Activated CD8-positive, alpha-beta memory T cell treated with anti-CD3 and anti-CD28 coated beads for 1 hour (primary cell): ENCODE measurements at regions not wholly inside any gene's neighbourhood (a gene's known extent, or its start where the extent isn't known, plus 50 kb on each side); places are given as distances from the start of the nearest gene placed in this dataset.
A peak's percentile ranks its signal among the peaks of the same experiment; 100 is the strongest.
"Not testable (repeated sequence)": the region's sequence is repeated elsewhere in the genome, so short reads cannot be mapped to it uniquely, and the experiment has no call there.

Experiments
- DNase-seq, 2 donors: peaks; one replicate each; pipeline ENCODE4 v3.0.0-alpha.2; 2020; ENCODE audit warnings: low read depth in 1 of 2; ENCODE audit errors: extremely low read depth in 1 of 2

DNA sequence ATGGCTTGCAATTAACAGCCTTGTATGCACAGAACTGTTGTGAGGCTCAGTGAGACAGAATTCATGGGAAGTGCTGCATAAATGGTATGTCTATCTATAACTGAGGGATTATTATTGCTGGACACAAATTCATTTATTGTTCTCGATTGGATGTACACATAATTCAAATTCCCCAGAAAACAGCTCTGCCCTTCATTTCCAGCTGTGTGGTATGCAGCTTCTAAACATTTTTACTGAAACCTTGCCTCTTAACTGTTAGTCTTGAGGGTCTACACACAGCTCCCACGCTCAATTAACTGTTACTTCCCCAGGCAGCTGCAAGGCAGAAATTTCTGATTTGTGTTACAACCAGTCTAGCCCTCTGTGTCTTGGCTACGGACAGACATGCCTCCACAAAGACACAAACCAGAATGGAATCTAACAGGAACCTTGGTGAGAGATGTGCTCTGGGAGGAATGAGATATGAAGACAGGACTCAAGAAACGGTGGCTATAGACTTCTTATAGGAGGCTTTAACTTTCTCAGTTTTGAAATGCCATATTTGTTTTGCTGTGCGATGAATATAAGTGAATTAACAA is 139.7 kb upstream of the TBL1XR1 start:
- DNase-seq: no peak

DNA sequence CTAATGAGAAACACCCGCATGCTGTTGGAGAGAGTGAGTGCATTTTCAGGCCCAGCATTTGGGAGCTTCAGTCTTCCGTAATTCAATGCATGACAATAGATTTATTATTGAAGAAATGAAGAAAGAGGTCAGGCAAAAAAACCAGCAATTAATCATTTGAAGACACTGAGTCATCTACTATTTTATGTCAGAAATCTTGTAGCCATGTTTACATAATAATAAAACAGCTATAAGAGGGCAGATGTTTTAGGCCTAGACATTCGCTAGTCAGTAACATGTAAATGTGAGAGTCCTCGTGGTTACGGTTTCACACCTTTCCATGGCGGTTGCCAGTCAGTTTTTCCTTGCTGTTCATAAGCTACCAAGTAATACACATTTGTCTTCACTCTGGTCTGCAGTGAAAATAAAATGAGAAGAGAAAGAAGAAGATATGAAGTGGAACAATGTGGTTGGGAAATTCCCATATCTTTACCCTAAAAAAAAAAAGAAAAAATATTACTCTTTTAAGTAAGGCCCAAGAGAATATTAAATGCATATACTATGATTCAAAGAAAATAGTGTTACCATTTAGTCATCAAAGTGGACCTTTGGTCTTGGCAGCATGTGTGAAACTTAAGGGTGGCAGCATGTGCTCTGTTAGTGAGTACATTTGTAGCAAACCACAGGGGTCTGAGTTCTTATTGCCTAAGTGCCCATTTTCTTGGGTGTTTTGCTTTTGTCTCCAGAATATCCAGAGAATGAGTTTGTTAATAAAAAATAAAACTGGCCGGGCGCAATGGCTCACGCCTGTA is 140.5 kb upstream of the TBL1XR1 start:
- DNase-seq: no peak

DNA sequence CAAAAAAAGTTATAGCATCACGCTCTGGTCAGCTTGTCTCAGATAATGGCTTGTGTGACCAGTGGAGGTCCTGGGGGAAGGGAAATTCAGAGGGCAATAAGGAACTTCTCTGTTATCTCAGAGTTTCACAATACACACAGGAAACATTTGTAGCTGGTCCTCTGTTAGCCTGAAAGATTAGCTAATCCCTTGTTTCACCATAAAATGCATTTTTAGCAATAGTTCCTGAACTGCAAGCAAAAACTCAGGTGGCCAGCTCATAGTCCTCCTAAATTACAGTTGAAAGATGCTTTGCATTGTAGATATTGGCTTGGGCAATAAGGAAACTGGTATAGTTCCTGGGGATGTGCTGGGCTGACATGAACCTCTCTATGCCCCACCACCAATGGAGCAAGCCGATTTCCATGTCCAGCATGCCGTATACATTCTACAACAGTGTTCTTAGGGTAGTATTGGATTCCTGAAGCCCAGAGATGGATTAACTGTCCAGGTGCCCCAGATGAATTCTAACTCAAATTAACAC is 141.5 kb upstream of the TBL1XR1 start:
- no peak for DNase-seq

GRCh38 chr3:177339220-177339703 is 142.0 kb upstream of the TBL1XR1 start:
- DNase-seq: not testable (repeated sequence)

GRCh38 chr3:177340243-177340830 is 143.1 kb upstream of the TBL1XR1 start:
- no peak for DNase-seq

- DNase-seq: no peak
These were observed 144.6 kb upstream of the TBL1XR1 start for GRCh38 chr3:177341736-177342419.

- DNase-seq: no peak
These were observed 145.9 kb upstream of the TBL1XR1 start for GRCh38 chr3:177343122-177343625.

DNA sequence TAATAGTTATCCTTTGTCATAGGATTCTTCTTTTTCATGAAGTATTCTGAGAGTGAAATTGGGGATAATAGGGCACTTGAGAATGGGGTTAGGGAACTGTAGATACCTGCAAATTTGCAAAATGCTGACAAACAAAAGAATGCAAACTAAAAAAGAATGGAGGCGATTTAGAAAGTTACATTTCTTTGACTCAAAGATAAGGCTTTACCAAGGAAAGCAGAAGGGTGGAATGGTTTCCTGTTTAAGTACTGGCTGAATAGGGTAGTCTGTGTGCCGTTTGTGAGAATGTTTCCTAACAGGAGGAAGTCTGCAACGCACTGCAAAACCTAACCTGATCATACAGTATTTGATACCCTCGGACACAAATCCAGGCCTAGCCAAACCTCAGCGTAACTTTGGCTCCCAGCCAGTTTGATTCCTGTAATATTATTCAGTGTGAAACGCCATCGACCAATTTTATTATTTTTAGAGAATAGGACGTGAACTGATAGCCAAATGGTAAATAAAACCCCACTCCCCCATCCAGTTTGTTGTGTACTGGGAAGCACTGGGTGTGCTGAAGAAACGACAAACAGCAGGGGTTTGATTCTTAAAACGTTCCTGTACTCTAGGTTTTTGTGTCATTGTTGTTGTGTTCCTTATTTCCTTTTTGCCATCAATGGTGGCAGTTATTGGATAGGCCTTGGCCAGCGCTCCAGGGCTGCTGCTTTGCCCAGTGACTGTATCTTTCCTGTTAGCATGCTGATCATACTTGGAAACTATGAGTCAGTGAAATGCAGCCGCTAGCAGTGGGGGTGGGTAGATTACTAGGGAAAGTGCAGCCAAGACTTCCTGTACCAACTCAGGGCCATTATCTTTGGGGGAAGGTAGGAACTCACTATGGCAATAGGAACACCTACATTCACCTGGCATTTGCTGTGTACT is 148.0 kb upstream of the TBL1XR1 start:
- peak in 1 of 2 donors; percentile 29 for DNase-seq

GRCh38 chr3:177345973-177346503 is 148.8 kb upstream of the TBL1XR1 start:
- no peak for DNase-seq

DNA sequence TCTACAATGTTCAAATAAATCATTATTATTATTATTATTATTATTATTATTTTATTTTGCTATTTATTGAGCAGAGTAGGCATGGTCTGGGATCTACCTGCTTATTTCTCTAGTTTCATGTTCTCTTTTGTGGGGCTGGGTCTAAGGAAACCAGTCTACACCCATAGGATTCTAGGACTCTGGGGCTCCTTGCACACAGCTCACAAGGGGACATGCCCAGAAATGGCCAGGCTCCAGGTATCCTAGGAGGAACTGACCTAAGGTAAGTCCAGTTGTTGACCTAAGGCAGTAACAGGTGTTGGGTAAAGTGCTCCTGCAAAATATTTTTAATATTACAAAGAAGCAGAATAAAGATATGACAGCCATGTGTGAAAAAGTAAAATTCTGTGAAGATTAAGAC is 149.6 kb upstream of the TBL1XR1 start:
- no peak for DNase-seq

DNA sequence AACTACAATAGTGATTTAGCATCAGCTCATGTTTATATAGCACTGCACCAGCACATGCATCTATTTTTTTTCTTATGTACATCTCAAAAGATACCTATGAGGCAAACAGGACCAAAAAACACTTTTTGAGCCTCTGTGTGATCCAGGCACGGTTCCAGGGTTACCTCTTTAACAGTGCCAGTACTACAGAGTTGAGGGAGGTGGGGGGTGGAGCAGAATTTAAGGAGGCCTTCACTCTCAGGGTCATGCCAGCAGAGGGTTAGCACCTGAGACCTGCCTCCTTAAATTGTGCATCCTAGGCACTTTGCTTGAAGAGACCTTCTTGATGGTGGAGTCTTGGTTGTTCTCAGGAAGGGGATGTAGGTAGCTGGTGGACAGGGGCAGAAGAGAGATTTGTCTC is 150.3 kb upstream of the TBL1XR1 start:
- DNase-seq: no peak

- DNase-seq: no peak
These were observed 151.7 kb upstream of the TBL1XR1 start for GRCh38 chr3:177348974-177349373.

- DNase-seq: no peak
These were observed 152.1 kb upstream of the TBL1XR1 start for GRCh38 chr3:177349384-177349783.

GRCh38 chr3:177350121-177350520 is 152.8 kb upstream of the TBL1XR1 start:
- no peak for DNase-seq

- no peak for DNase-seq
These were observed 153.9 kb upstream of the TBL1XR1 start for GRCh38 chr3:177351206-177351605.

DNA sequence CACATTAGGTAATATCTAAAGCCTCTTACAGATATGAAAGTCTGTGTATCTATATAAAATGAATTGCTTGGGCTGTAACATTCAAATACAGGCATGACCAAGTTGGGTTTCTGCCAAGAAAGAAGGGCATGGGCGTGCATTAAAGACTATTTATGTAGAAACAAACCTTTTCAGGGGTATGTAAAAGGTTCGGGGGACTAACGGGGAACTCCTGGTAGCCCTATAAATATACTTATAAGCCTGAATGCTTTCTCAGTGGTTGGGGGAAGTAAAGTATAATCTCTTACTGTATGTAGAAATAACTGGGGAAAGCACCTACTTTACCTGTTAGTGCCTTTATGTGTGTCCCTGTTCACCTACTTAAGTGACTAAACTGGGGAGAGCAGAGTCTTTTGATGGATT is 154.5 kb upstream of the TBL1XR1 start:
- no peak for DNase-seq

- DNase-seq: no peak
These were observed 155.1 kb upstream of the TBL1XR1 start for GRCh38 chr3:177352424-177352823.

GRCh38 chr3:177353140-177353539 is 155.9 kb upstream of the TBL1XR1 start:
- no peak for DNase-seq

DNA sequence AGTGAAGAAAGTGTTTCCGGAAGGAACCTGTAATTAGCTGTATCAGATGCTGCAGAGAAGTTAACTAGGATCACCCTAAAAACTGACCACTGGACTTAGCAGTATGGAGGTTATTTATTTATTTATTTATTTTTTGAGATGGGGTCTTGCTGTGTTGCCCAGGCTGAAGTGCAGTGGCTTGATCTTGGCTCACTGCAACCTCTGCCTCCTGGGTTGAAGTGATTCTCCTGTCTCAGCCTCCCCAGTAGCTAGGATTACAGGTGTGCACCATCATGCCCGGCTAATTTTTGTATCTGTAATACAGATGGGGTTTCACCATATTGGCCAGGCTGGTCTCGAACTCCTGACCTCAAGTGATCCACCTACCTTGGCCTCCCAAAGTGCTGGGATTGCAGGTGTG is 156.6 kb upstream of the TBL1XR1 start:
- not testable (repeated sequence) for DNase-seq

DNA sequence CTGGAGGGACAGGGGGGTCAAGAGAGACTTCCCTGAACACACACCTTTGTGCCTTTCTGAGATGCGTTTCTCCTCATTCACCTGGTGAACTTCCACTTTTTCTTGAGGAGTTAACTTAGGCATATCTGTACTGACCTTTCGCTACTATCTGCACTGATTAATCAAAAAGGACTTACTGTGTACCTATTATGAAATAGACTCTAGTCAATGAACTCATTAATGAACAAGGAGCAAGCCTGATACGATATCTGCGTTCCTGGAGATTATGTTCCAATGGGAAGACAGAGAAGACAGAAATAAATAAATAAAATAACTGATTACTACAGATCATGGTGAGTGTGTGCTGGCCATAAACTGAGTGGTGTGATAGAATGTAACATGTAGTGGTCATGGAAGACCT is 157.2 kb upstream of the TBL1XR1 start:
- no peak for DNase-seq
